Hematopoietic multipotent progenitor cell treated with erythropoietin and hydrocortisone succinate and interleukin-3 and kit ligand, for 8 days (in vitro differentiated cells): ENCODE measurements at regions not wholly inside any gene's neighbourhood (a gene's known extent, or its start where the extent isn't known, plus 50 kb on each side); places are given as distances from the start of the nearest gene placed in this dataset.
A peak's percentile ranks its signal among the peaks of the same experiment; 100 is the strongest.

Experiments
- DNase-seq: peaks from one replicate; pipeline ENCODE4 v3.0.0-alpha.2; 2015

- no peak for DNase-seq
Measured at GRCh38 chr11:128184981-128185380, 402.4 kb downstream of the ETS1 start.

- peak; percentile 23 for DNase-seq
Measured at GRCh38 chr11:128182844-128183243, 404.5 kb downstream of the ETS1 start.

GRCh38 chr11:128181984-128182383, 405.4 kb downstream of the ETS1 start:
- no peak for DNase-seq

- no peak for DNase-seq
Measured at GRCh38 chr11:128181088-128181480, 406.3 kb downstream of the ETS1 start.

DNA sequence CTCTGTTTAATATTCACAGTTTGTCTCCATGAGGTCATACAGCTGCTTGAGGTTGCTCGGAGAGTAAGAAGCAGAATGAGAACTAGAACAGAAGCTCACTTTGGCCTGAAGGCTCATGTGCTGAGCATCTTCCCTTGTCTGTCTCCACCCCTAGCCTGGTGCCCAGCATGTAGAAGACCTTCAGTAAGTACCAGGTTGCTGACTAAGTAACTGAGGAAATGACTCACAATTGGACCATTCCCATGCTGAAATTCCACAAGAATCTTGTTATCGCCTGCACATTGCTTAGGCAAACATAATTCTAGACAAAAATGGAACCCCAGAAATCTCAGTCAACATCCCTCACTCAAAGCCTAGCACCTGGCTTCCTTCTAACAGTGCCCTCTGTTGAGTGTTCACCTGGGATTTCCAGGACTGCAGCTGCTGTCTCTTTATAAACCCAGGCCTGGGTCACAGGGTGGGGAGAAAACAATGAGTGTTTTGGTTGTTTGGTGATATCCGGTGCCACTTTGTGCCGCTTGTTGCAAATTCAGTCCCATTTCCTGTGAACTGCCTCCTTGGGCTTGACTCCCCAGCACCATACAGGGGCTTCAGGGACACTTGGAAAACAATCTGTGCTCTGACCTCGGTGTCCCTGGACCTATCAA, 406.8 kb downstream of the ETS1 start:
- no peak for DNase-seq

DNA sequence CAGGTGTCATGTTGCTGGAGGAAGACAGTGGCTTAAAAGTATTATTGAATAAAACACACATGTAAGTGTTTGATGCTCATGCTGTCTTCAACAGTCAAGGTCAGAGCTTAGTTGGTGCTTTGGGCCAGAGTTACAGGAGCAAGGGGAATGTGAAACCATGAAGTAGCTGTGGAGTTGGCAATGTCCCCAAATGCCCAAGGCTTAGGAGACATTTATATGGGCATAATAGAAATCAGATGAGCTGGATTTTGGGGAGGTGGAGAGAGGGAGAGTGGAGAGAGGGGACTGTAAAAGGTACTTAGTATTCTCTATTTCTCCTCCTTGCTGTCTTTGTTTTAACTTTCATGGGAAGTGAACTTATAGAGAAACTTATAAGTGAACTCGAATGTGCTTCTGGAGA, 407.8 kb downstream of the ETS1 start:
- DNase-seq, result no peak

DNA sequence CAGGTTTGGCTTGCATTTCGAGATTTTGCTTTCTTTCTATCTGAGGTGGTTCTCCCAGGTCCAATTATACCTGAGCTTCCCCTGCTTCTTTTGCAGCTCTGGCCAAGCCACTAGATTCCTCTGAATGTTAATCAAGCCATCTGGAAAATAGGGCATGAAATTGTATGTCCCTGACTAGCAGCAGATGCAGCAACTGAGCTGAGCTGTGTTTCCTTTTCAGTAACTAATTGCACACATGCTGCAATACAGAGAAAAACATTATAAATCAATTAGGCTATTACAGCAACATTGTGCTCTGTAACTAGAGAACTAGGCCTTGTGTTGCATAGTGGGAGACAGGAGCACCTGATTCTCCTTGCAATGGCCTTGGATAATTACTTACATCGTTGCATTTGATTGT, 408.3 kb downstream of the ETS1 start:
- no peak for DNase-seq

GRCh38 chr11:128174465-128175291, 412.7 kb downstream of the ETS1 start:
- DNase-seq, result no peak

DNA sequence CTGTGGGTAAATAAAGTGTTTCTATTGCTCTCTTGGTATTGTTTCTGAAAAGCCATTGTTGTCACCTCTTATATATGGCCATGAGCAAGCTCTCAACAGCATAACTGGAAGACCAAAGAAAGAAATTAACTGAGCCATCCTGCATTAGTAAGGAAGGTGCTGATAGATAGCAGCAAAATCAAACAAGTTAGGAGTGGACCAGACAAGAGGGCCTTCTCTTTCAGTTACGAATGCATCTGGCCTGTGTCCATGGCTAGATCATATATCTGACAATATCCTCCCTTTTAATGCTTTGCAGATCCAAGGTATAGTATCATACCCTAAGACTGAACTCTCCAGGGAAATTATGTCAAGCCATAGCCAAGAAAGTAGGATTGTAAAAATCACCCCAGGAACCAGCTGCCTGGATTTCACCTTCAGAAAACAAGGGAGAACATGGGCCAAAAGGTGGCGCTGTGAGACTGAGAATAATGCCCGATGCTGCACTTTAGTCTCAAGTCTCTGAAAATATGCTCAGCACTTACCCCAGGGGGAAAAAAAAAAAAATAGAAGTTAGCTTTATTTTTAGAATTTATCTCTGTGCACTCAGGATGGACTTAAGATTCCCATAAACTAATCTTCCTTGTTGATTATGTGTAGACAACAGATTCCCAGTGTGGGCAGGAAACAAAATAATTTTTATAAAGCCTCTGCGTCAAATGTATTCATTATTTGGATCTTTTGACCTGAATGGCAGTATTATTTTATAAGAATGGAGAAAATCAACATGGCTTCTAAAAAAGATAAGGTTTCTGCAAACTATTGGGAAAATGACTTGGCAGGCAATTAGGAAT, 415.1 kb downstream of the ETS1 start:
- peak; percentile 74 for DNase-seq

DNA sequence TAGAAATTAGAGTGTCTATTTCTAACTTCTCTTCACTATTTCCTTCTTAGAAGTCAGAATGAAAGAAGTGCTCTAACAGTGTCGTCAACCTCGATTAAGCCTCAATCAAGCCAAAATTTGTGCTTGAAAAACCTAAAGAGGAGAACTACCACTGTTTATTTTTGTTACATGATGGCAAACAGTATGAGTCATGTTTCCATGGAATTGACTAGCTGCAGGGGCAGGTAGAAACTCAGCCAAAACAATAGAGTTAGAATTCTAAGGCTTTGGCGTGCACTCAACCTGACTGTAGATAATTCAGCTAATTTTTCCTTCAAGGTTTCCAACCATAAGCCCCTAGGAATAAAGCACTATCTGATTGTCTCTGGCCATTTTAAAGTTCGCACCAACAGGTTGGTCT, 415.9 kb downstream of the ETS1 start:
- no peak for DNase-seq

- no peak for DNase-seq
Measured at GRCh38 chr11:128165572-128165971, 421.8 kb downstream of the ETS1 start.

GRCh38 chr11:128164080-128164741, 423.1 kb downstream of the ETS1 start:
- DNase-seq, result no peak

- no peak for DNase-seq
Measured at GRCh38 chr11:128161994-128162393, 425.4 kb downstream of the ETS1 start.

GRCh38 chr11:128161436-128161835, 425.9 kb downstream of the ETS1 start:
- no peak for DNase-seq

DNA sequence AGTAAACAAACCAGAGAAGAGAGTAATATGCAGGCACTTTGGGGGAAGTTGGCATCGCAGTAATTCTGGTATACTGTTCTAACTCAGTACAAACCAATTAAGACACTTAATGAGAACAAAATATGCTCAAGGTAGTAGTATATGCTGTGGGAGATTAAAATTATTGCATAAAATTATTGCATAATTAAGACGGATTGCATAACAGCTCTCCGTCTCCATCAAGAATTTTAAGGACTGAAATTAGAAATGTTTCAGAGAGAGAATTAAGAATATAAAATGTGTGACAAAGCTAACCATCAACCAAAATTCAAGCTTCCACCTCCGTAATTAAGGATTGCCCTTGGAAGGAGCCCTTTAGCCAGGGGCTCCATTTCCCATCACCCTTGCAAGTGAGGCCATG, 428.5 kb downstream of the ETS1 start:
- DNase-seq, result no peak

- DNase-seq, result peak; percentile 84
Measured at GRCh38 chr11:128157423-128158298, 429.7 kb downstream of the ETS1 start.

GRCh38 chr11:128156486-128156885, 430.9 kb downstream of the ETS1 start:
- DNase-seq, result no peak

DNA sequence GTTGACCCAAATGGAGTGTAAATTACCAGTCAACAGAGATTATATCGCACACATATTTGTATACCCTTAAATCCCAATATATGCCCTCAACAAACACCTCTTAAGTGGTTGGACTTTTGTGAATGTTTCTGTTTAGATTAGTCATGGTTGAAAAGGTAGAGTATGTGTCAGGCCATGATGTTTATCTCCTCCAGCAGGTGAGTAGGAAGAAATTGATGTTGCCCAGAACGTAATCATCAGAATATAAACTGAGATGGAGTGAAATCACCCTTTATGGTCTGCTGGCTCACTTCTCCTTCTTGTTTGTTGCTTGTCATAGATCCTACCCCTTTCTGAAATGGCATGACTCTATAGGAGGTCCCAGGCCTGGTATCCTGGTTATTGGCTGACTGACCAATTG, 431.8 kb downstream of the ETS1 start:
- DNase-seq, result no peak

DNA sequence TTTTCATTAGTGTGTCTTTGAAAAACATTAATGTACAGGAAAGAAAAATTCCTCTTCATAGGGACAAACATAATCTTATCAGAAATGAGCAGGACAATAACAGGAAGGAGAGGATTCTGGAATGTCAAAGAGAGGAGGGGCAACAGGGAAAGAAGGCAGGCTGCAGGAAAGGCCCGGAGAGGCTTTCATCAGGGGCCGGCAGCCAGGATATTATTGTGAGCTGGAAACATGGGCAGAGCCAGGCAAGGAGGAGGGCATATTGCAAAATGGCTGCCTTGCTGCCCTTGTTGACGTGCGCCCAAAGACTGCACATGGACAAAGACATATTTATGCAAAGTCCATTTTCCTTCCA, 433.7 kb downstream of the ETS1 start:
- DNase-seq, result no peak

DNA sequence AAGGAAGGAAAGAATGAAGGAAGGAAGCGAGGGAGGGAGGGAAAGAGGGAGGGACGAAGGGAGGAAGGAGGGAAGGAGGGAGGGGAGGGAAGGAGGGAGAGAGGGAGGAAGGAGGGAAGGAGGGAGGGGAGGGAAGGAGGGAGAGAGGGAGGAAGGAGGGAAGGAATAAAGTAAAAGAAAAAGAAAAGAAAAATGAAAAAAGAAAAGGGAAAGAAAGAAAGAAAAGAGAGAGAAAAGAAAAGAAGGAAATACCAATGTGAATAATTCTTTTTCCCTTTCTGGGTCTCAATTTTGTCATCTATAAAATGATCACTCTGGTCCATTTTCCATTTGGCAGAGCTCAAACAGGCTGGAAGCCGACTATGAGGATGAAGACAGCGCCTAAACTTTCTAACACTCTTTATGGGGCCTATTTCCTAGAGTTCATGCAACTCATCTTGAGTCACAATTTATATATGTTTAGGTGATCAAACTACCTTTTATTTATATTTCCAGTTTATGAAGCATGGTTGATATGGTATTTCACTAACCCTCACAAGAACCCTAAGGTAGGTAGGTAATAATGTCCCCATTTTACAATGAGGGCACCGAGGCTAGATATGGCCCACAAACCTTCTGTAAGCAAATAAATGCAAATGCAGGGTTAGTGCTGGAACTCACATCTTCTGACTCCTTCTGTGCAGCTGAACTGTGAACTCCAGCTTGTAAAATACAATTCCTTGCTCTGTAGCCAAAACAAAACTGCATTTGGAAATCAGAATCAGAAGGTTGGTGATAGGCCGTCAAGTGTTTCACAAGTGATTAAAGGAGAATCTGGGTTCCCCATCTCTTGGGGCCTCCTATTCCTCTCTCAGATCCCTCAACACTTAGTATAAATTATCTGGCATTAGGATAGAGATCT, 434.3 kb downstream of the ETS1 start:
- DNase-seq, result no peak

- no peak for DNase-seq
Measured at GRCh38 chr11:128151780-128152179, 435.6 kb downstream of the ETS1 start.
